CD4-positive, alpha-beta T cell treated with Interleukin-4 for 4 hours (primary cell): ENCODE measurements at regions not wholly inside any gene's neighbourhood (a gene's known extent, or its start where the extent isn't known, plus 50 kb on each side); places are given as distances from the start of the nearest gene placed in this dataset.

Experiments
- DNase-seq: peaks from one replicate; pipeline ENCODE4 v3.0.0-alpha.2; 2020

- no peak for DNase-seq
Measured at GRCh38 chr5:92912283-92912682, 668.7 kb downstream of the NR2F1-AS1 start.

DNA sequence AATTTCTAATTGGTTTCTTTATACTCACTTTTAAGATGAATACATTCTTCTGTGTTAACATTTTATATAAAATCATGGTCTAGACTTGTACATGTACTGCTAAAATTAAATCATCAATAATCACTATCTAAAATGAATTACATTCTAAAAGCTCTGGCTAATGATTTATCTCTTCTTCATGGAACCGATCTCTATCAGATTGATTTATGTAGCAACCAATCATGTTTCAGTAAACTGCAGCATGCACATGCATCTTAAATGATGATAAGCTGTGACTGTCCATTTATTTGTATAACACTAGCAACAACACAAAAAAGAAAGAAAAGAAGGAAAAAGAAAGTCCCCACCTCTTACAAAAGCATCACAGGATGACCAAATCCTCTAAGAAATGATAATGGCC, 669.2 kb downstream of the NR2F1-AS1 start:
- DNase-seq, result no peak

DNA sequence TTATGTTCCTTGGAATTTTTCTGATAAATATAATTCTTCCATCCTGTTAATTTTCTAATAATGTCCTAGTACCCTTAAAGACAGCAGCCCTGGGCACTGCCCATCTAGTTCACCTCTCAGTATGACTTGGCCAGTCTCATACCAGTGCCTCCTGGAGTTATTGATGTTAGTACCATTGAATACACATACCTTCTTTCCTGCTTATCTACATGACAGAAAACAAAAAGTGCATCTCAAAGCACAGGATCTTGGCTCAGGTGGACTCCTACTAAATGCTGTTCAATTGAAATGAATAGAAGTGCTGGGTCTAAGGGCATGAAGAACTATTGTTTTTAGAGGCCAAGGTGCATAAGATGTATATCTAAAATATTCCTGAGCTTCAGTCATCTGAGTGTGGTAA, 669.7 kb downstream of the NR2F1-AS1 start:
- no peak for DNase-seq

GRCh38 chr5:92909602-92909962, 671.4 kb downstream of the NR2F1-AS1 start:
- no peak for DNase-seq

DNA sequence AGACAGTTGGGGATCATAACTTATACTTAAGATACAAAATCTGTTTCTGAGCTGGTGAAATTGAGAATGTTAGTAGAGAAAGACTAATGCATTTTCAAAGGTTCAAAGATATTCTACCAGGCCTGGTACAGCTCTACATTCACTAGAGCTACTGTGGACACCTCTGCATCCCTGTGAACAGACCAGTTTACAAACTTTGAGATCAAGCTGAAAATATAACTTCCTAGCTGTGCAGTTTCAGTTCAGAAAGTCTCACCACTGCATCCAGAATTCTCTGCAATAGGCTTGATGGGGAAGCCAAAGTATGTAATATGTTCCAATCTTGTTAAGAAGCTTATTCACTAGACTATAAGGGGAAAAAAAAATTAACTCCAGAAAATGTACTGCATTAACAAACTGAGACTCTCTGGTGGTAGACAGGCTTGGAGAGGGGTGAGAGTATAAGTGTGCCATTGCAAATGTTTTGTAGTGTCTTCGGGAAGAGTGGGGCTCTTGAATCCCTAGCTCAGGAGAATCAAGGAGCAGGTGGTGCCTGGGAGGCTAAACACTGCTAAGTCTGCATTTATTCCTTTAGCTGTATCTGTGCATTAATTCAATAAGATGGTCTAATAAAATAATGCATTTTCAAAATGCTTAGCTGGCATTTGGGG, 671.9 kb downstream of the NR2F1-AS1 start:
- DNase-seq, result no peak

- DNase-seq, result no peak
Measured at GRCh38 chr5:92907938-92908606, 672.9 kb downstream of the NR2F1-AS1 start.

GRCh38 chr5:92906798-92907376, 674.1 kb downstream of the NR2F1-AS1 start:
- no peak for DNase-seq

GRCh38 chr5:92904021-92904420, 677.0 kb downstream of the NR2F1-AS1 start:
- no peak for DNase-seq

- no peak for DNase-seq
Measured at GRCh38 chr5:92899611-92900010, 681.4 kb downstream of the NR2F1-AS1 start.

DNA sequence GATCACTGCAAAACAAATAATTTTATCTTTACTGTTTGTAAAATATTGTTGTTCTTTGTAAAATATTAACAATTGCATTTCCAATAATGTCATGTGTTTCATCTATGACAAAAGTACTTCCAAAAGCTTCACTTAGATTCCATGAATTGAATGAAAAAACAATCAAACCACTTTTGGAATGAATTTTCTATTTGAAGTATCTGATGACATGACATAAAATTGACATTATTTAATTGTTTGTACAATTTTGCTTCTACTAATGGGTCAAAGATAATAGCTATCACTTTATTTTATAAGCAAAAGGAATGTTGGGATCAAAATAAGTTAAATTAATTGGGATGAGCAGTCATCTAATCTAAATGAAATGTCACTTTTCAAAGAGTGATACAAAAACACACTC, 684.3 kb downstream of the NR2F1-AS1 start:
- no peak for DNase-seq

GRCh38 chr5:92890841-92891244, 690.2 kb downstream of the NR2F1-AS1 start:
- no peak for DNase-seq

- no peak for DNase-seq
Measured at GRCh38 chr5:92889140-92889539, 691.9 kb downstream of the NR2F1-AS1 start.

- no peak for DNase-seq
Measured at GRCh38 chr5:92887254-92887653, 693.8 kb downstream of the NR2F1-AS1 start.

GRCh38 chr5:92886751-92887150, 694.3 kb downstream of the NR2F1-AS1 start:
- DNase-seq, result no peak

DNA sequence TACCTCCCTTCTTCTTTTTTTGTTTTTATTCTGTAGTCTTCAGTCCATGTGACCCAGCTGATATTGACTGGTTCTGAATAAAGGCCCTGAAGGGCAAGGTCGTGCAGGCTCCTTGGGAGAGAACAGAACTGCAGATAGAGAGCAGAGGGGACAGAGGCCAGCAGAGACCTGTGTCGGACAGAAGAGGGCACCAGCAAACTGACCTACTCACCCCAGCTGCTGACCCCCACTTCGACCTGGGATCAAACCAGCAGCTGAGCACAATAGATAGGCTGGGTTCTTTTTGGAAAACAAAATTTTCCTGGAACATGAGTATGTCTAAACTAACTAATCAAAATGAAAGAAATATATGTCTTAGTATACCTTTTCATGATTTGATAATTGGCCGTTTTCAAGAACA, 695.1 kb downstream of the NR2F1-AS1 start:
- no peak for DNase-seq

- DNase-seq, result no peak
Measured at GRCh38 chr5:92884469-92884868, 696.5 kb downstream of the NR2F1-AS1 start.

DNA sequence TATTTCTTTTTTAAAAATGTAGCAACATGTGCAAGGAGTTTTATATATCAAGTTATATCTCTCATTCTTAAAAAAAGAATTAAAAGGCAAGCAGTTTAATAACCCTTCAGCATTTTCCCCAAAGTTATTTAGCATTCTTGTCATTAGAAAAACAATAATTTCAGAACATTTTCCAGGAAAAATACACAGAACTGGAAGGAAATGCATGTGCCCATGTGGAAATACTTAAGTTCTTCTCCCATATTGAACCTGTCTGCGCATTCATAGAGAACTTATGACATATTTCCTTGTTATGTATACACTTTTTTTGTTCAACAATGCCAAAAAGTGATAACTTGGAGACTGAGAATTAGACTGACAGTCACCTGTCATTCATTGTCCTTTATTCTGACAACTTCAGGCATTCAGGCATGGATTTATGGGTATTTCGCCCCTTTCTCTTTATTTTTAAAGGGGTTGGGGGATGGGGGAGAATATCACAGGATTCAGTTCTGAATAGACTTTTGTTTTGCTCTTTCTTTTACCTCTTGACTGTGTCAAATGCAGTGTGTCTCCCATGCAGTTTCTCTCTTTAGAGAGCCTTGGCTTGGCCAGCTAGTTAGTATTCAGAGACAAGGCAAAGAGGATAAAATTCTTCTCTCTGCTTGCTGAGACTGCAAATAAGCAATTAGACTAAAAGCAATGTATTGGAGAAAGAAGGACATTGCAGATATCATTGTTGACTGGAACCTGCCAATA, 701.0 kb downstream of the NR2F1-AS1 start:
- no peak for DNase-seq

- DNase-seq, result no peak
Measured at GRCh38 chr5:92874790-92875189, 706.2 kb downstream of the NR2F1-AS1 start.

- no peak for DNase-seq
Measured at GRCh38 chr5:92868442-92868841, 712.6 kb downstream of the NR2F1-AS1 start.

GRCh38 chr5:92864591-92864990, 716.4 kb downstream of the NR2F1-AS1 start:
- DNase-seq, result no peak

DNA sequence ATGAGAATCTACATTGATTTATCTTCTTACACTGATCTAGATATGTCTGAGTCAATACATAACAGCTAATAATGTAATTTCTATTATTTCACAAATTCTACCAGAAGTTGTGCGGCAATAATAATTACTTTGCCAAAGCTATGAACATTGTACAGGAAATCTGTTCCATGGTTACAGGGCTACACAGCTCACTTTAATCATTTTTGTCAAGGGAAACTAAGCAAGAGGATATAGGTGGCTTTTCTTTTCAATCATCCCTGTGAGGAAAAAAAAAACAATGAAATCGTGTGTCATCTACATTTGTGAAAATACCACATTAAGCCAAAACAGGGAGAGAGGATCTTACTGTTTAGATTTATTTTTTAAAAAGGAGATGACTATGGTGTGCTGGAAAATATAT, 717.4 kb downstream of the NR2F1-AS1 start:
- DNase-seq, result no peak

- DNase-seq, result no peak
Measured at GRCh38 chr5:92861531-92862285, 719.3 kb downstream of the NR2F1-AS1 start.

- DNase-seq, result no peak
Measured at GRCh38 chr5:92860061-92860460, 721.0 kb downstream of the NR2F1-AS1 start.
